ENCODE measurements at regions not wholly inside any gene's neighbourhood (a gene's known extent, or its start where the extent isn't known, plus 50 kb on each side); places are given as distances from the start of the nearest gene placed in this dataset.
"Not testable (repeated sequence)": the region's sequence is repeated elsewhere in the genome, so short reads cannot be mapped to it uniquely, and the experiment has no call there.

- peak overlapping the region; percentile 41 for H3K27ac ChIP-seq (ENCODE audit: low read depth, low read length)
- peak overlapping the region; percentile 45 to 57 (median 49) for H3K4me3 ChIP-seq (ENCODE audit: low read depth in 1 of 5, low read length in 5 of 5)
- not testable (repeated sequence) for H3K9me3 ChIP-seq (ENCODE audit: control insufficient read depth in 5 of 5, low read length in 5 of 5); H3K36me3 ChIP-seq (ENCODE audit: control insufficient read depth in 5 of 5, insufficient read depth in 5 of 5, low read length in 5 of 5); H3K27me3 ChIP-seq (ENCODE audit: control insufficient read depth in 5 of 5, insufficient read depth in 4 of 5, low read length in 5 of 5)
- peaks cover 8 to 24% (median 23%) of the 10 kb centered on the region in 5 donors for H3K4me1 ChIP-seq (ENCODE audit: control insufficient read depth in 5 of 5, insufficient read depth in 5 of 5, low read length in 5 of 5)
- peak overlapping the region in 1 of 5 donors; percentile 69 for H3K9ac ChIP-seq (ENCODE audit: low read length in 5 of 5)
Measured at GRCh38 chr2:95682889-95683517, 91.2 kb downstream of the TRIM43 start.

DNA sequence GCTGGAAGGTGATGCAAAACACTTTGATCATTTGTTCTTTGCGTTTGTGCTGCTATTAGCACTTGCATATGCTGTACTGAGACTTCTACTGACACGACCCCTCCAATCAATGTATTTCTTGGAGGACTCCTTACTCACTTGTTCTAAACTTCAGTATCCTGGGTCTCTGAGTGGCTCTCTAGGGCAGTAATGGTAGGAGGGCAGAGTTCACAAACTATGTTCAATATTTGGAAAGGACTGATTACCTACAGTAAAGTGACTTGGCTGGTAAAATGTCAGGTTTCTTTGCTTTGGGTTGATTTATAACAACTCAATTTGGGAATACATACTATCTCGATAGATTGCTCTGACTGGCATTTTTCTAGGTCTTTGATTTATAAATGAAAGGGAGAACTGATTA lies 93.7 kb downstream of the TRIM43 start:
- no peak overlapping the region for H3K4me3 ChIP-seq (ENCODE audit: low read depth in 1 of 5, low read length in 5 of 5)
- peak overlapping the region; percentile 11 for H3K27ac ChIP-seq (ENCODE audit: low read depth, low read length)
- H3K27me3 ChIP-seq (ENCODE audit: control insufficient read depth in 5 of 5, insufficient read depth in 4 of 5, low read length in 5 of 5), result no peaks in the 10 kb centered on the region
- H3K9me3 ChIP-seq (ENCODE audit: control insufficient read depth in 5 of 5, low read length in 5 of 5), result no peaks in the 10 kb centered on the region
- H3K36me3 ChIP-seq (ENCODE audit: control insufficient read depth in 5 of 5, insufficient read depth in 5 of 5, low read length in 5 of 5), result no peaks in the 10 kb centered on the region
- H3K4me1 ChIP-seq (ENCODE audit: control insufficient read depth in 5 of 5, insufficient read depth in 5 of 5, low read length in 5 of 5), result peaks cover 8 to 24% (median 23%) of the 10 kb centered on the region in 5 donors
- H3K9ac ChIP-seq (ENCODE audit: low read length in 5 of 5), result no peak overlapping the region

- not testable (repeated sequence) for H3K27me3 ChIP-seq (ENCODE audit: control insufficient read depth in 5 of 5, insufficient read depth in 4 of 5, low read length in 5 of 5); H3K9me3 ChIP-seq (ENCODE audit: control insufficient read depth in 5 of 5, low read length in 5 of 5); H3K9ac ChIP-seq (ENCODE audit: low read length in 5 of 5); H3K36me3 ChIP-seq (ENCODE audit: control insufficient read depth in 5 of 5, insufficient read depth in 5 of 5, low read length in 5 of 5); H3K4me3 ChIP-seq (ENCODE audit: low read depth in 1 of 5, low read length in 5 of 5)
- Histone ChIP-seq H3K27ac (ENCODE audit: low read depth, low read length) (peak overlapping the region; percentile 44), H3K4me1 (ENCODE audit: control insufficient read depth in 5 of 5, insufficient read depth in 5 of 5, low read length in 5 of 5) (peaks cover 8 to 24% (median 23%) of the 10 kb centered on the region in 5 donors)
Measured at GRCh38 chr2:95686056-95686825, 94.4 kb downstream of the TRIM43 start.

DNA sequence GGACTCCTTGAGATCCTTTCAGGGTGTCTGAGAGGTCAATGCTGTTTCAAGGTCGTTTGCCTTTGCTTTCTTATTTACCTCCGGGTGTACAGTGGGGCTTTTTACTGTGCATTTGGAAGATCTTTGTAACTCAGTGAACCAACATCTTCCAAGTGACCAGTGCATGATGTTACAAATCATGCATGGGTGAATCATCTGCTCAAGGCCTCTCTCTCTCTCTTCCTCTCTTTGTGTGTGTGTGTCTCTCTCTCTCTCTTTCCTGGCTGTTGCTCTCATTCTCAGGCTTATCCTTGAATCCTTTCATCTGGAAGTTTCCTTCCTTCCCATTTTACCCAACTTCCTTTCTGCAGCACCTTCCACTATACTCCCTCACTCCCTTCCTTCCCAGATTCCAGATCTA lies 96.1 kb downstream of the TRIM43 start:
- H3K36me3 ChIP-seq (ENCODE audit: control insufficient read depth in 5 of 5, insufficient read depth in 5 of 5, low read length in 5 of 5); H3K4me3 ChIP-seq (ENCODE audit: low read depth in 1 of 5, low read length in 5 of 5); H3K9ac ChIP-seq (ENCODE audit: low read length in 5 of 5); H3K27ac ChIP-seq (ENCODE audit: low read depth, low read length); H3K9me3 ChIP-seq (ENCODE audit: control insufficient read depth in 5 of 5, low read length in 5 of 5); H3K27me3 ChIP-seq (ENCODE audit: control insufficient read depth in 5 of 5, insufficient read depth in 4 of 5, low read length in 5 of 5): not testable (repeated sequence)
- peaks cover 5 to 13% (median 10%) of the 10 kb centered on the region in 5 donors for H3K4me1 ChIP-seq (ENCODE audit: control insufficient read depth in 5 of 5, insufficient read depth in 5 of 5, low read length in 5 of 5)

DNA sequence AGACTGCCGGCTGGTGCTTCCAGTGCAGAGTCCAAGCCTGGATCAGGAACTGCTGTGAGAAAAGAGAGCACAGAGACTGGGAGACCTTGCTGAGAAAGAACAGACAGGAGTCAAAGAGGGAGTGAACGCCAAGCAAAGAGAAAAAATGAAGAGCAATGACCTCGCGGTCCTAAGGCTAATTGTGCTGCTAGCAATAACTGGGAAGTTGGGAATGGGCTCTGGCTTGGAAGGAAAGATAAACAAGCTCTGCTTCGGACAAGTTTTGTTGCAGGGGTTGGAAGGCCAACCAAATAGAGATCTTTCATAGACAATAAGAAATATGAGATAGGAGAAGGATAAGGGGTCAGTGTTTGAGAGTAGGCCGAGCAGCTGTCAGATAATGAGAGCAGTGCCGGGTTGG lies 99.4 kb downstream of the TRIM43 start:
- not testable (repeated sequence) for H3K27ac ChIP-seq (ENCODE audit: low read depth, low read length); H3K4me3 ChIP-seq (ENCODE audit: low read depth in 1 of 5, low read length in 5 of 5); H3K9me3 ChIP-seq (ENCODE audit: control insufficient read depth in 5 of 5, low read length in 5 of 5); H3K27me3 ChIP-seq (ENCODE audit: control insufficient read depth in 5 of 5, insufficient read depth in 4 of 5, low read length in 5 of 5); H3K9ac ChIP-seq (ENCODE audit: low read length in 5 of 5); H3K36me3 ChIP-seq (ENCODE audit: control insufficient read depth in 5 of 5, insufficient read depth in 5 of 5, low read length in 5 of 5); H3K4me1 ChIP-seq (ENCODE audit: control insufficient read depth in 5 of 5, insufficient read depth in 5 of 5, low read length in 5 of 5)

DNA sequence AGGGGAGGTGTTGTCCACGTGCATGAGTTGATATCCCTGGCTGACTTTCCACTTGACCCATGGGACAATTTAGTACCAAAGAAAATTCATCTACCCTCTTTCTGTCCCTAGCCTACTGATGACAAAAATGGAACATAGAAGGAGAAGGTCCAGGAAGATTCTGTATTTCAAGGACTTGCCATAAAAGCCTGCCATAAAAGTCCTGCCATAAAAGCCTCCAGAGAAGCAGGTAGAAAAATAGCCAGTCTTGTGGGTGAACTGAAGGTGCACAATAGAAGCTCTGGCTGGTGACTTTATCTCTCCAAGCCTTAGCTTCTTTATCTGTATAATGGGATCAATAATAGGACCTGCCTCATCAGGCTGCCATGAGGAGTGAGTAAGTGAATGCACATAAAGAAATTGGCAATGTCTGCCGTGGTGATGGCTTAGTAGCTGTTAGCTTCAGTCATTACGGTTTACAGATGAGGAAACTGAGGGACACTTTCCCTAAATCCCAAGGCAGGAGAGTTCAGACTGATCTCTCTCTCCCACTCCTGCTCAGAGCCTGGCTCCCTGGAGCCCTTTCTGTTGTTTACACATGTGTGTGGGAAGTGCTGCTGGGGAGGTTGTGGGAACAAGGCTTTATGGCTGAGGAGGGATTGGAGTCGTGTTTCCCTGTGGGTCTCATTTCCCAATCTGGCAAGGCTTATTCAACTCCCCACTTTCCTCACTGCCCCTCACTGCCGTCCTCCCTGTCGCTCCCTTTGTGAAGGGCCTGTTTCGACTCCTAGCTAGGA lies 101.5 kb downstream of the TRIM43 start:
- not testable (repeated sequence) for H3K4me3 ChIP-seq (ENCODE audit: low read depth in 1 of 5, low read length in 5 of 5); H3K9me3 ChIP-seq (ENCODE audit: control insufficient read depth in 5 of 5, low read length in 5 of 5); H3K27me3 ChIP-seq (ENCODE audit: control insufficient read depth in 5 of 5, insufficient read depth in 4 of 5, low read length in 5 of 5); H3K4me1 ChIP-seq (ENCODE audit: control insufficient read depth in 5 of 5, insufficient read depth in 5 of 5, low read length in 5 of 5); H3K27ac ChIP-seq (ENCODE audit: low read depth, low read length); H3K9ac ChIP-seq (ENCODE audit: low read length in 5 of 5); H3K36me3 ChIP-seq (ENCODE audit: control insufficient read depth in 5 of 5, insufficient read depth in 5 of 5, low read length in 5 of 5)

GRCh38 chr2:95695613-95696012 lies 103.8 kb downstream of the TRIM43 start:
- no peaks in the 10 kb centered on the region for H3K36me3 ChIP-seq (ENCODE audit: control insufficient read depth in 5 of 5, insufficient read depth in 5 of 5, low read length in 5 of 5)
- H3K9me3 ChIP-seq (ENCODE audit: control insufficient read depth in 5 of 5, low read length in 5 of 5), result no peaks in the 10 kb centered on the region
- H3K4me3 ChIP-seq (ENCODE audit: low read depth in 1 of 5, low read length in 5 of 5), result no peak overlapping the region
- no peak overlapping the region for H3K9ac ChIP-seq (ENCODE audit: low read length in 5 of 5)
- peaks cover 0 to 3% (median 0%) of the 10 kb centered on the region in 5 donors for H3K4me1 ChIP-seq (ENCODE audit: control insufficient read depth in 5 of 5, insufficient read depth in 5 of 5, low read length in 5 of 5)
- H3K27ac ChIP-seq (ENCODE audit: low read depth, low read length), result no peak overlapping the region
- H3K27me3 ChIP-seq (ENCODE audit: control insufficient read depth in 5 of 5, insufficient read depth in 4 of 5, low read length in 5 of 5), result peaks cover 0 to 5% (median 3%) of the 10 kb centered on the region in 5 donors

GRCh38 chr2:95698146-95698545 lies 106.3 kb downstream of the TRIM43 start:
- no peak overlapping the region for H3K27ac ChIP-seq (ENCODE audit: low read depth, low read length)
- H3K4me1 ChIP-seq (ENCODE audit: control insufficient read depth in 5 of 5, insufficient read depth in 5 of 5, low read length in 5 of 5), result peaks cover 0 to 3% (median 0%) of the 10 kb centered on the region in 5 donors
- no peaks in the 10 kb centered on the region for H3K9me3 ChIP-seq (ENCODE audit: control insufficient read depth in 5 of 5, low read length in 5 of 5)
- no peak overlapping the region for H3K9ac ChIP-seq (ENCODE audit: low read length in 5 of 5)
- peaks cover 0 to 5% (median 3%) of the 10 kb centered on the region in 5 donors for H3K27me3 ChIP-seq (ENCODE audit: control insufficient read depth in 5 of 5, insufficient read depth in 4 of 5, low read length in 5 of 5)
- H3K36me3 ChIP-seq (ENCODE audit: control insufficient read depth in 5 of 5, insufficient read depth in 5 of 5, low read length in 5 of 5), result no peaks in the 10 kb centered on the region
- no peak overlapping the region for H3K4me3 ChIP-seq (ENCODE audit: low read depth in 1 of 5, low read length in 5 of 5)

GRCh38 chr2:95699201-95700184 lies 107.7 kb downstream of the TRIM43 start:
- H3K36me3 ChIP-seq (ENCODE audit: control insufficient read depth in 5 of 5, insufficient read depth in 5 of 5, low read length in 5 of 5); H3K9me3 ChIP-seq (ENCODE audit: control insufficient read depth in 5 of 5, low read length in 5 of 5); H3K27me3 ChIP-seq (ENCODE audit: control insufficient read depth in 5 of 5, insufficient read depth in 4 of 5, low read length in 5 of 5); H3K4me3 ChIP-seq (ENCODE audit: low read depth in 1 of 5, low read length in 5 of 5); H3K9ac ChIP-seq (ENCODE audit: low read length in 5 of 5); H3K4me1 ChIP-seq (ENCODE audit: control insufficient read depth in 5 of 5, insufficient read depth in 5 of 5, low read length in 5 of 5); H3K27ac ChIP-seq (ENCODE audit: low read depth, low read length): not testable (repeated sequence)

Data from subcutaneous abdominal adipose tissue (tissue), 5 donors.